CD4-positive, alpha-beta T cell treated with Interleukin-15 for 4 hours (primary cell): ENCODE measurements at regions not wholly inside any gene's neighbourhood (a gene's known extent, or its start where the extent isn't known, plus 50 kb on each side); places are given as distances from the start of the nearest gene placed in this dataset.

Experiments
- DNase-seq: peaks from one replicate; pipeline ENCODE4 v3.0.0-alpha.2; 2020; ENCODE audit warnings: low spot score

- DNase-seq = no peak
Observed at GRCh38 chr6:163985710-163986109, 571.2 kb downstream of the QKI start.

GRCh38 chr6:163985040-163985439 lies 570.5 kb downstream of the QKI start:
- DNase-seq = no peak

- no peak for DNase-seq
Observed at GRCh38 chr6:163984124-163984936, 569.8 kb downstream of the QKI start.

GRCh38 chr6:163983679-163984078 lies 569.2 kb downstream of the QKI start:
- no peak for DNase-seq

GRCh38 chr6:163974322-163974721 lies 559.8 kb downstream of the QKI start:
- DNase-seq = no peak

- no peak for DNase-seq
Observed at GRCh38 chr6:163971841-163972838, 557.6 kb downstream of the QKI start.

- DNase-seq = no peak
Observed at GRCh38 chr6:163970846-163971564, 556.5 kb downstream of the QKI start.

- DNase-seq = no peak
Observed at GRCh38 chr6:163965426-163966348, 551.2 kb downstream of the QKI start.

- no peak for DNase-seq
Observed at GRCh38 chr6:163964789-163965188, 550.3 kb downstream of the QKI start.

GRCh38 chr6:163963205-163964120 lies 548.9 kb downstream of the QKI start:
- DNase-seq = no peak

GRCh38 chr6:163962627-163963117 lies 548.2 kb downstream of the QKI start:
- no peak for DNase-seq

GRCh38 chr6:163960128-163960527 lies 545.6 kb downstream of the QKI start:
- no peak for DNase-seq

GRCh38 chr6:163958646-163959045 lies 544.1 kb downstream of the QKI start:
- no peak for DNase-seq

GRCh38 chr6:163956571-163957407 lies 542.3 kb downstream of the QKI start:
- DNase-seq = peak; percentile 55

GRCh38 chr6:163955756-163956155 lies 541.2 kb downstream of the QKI start:
- no peak for DNase-seq

GRCh38 chr6:163955096-163955495 lies 540.6 kb downstream of the QKI start:
- no peak for DNase-seq

GRCh38 chr6:163954088-163954775 lies 539.7 kb downstream of the QKI start:
- no peak for DNase-seq

- no peak for DNase-seq
Observed at GRCh38 chr6:163952005-163952404, 537.5 kb downstream of the QKI start.
